Cerebellar cortex (tissue), 1 donor: ENCODE measurements at regions not wholly inside any gene's neighbourhood (a gene's known extent, or its start where the extent isn't known, plus 50 kb on each side); places are given as distances from the start of the nearest gene placed in this dataset.
A peak's percentile ranks its signal among the peaks of the same experiment; 100 is the strongest.
"Not testable (repeated sequence)": the region's sequence is repeated elsewhere in the genome, so short reads cannot be mapped to it uniquely, and the experiment has no call there.

Experiments used
- DNase-seq: peaks from one replicate; pipeline ENCODE4 v3.0.0-alpha.2; 2015; ENCODE audit warnings: low spot score

DNA sequence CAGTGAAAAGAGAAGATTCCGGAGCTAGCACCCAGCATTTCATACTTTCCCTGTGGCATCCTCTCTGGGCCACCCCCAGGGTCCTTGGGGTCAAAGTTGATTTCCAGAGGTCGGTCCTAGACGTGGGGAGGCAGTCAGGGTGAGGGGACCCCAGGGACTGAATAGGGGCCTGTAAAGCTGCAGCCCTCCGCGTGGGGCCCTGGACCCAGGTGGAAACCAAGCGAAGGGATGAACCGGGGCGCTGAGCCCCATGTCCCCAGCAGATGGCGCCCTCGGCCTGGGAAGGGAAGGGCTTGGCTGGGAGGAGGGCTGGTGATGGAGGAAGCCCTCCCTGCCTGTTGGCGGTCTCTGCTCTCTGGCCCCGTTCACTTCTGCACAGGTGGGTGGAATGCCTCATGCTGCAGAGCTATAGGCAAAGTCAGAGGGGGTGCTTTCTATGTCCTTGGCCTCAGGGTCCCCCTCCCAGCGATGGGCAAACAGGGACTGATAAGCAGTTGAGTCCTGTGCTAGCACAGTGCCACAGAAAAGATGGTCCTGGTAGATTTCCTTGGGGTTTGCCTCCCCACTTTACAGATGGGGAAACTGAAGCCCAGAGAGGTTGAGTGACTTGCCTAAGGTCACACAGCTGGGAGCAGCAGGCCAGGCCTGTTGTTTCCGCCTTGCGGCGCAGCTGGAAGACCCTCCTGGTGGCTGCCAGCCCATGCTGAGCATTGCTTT is 163.4 kb upstream of the CIBAR2 start:
- DNase-seq = peak; percentile 88

- DNase-seq = no peak
Observed at GRCh38 chr16:85276258-85276657, 164.0 kb upstream of the CIBAR2 start.

DNA sequence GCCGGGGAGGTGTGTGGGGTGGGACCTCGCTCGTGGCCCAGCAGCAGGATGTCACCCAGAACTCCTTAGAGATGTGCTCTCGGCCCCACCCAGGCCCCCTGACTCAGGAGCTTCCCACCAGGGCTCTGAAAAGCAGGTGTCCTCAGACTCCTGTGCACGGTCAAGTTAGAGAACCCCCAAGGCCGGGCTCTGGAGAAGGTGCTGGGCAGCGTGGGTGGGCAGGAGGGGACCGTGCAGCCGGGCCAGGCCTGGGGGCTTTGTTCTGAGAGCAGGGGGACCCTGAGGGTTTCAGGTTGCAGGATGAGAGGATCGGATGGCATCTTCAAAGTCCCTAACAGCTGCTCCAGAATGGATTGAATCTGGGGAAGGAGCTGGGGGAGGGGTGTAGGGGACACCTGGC is 164.4 kb upstream of the CIBAR2 start:
- no peak for DNase-seq

DNA sequence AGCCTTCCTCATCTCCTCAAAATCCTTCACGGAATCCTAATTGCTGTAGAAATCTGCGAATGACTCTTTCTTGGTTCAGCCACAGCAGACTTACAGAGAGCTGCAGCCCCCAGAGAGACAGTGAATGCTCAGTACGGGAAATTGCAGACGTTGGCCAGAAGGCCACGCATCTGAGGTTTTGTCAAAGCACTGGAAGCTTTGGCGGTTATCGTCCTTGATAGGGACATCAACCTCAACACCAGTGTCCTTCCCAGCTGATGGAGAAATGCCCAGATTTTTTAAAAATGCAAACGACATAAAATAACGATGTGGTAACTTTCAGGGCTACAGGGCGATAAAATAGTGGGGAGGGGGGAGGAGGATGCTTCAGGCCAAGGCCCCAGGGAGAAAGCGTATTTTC is 166.6 kb upstream of the CIBAR2 start:
- no peak for DNase-seq

- no peak for DNase-seq
Observed at GRCh38 chr16:85279402-85279801, 167.1 kb upstream of the CIBAR2 start.

DNA sequence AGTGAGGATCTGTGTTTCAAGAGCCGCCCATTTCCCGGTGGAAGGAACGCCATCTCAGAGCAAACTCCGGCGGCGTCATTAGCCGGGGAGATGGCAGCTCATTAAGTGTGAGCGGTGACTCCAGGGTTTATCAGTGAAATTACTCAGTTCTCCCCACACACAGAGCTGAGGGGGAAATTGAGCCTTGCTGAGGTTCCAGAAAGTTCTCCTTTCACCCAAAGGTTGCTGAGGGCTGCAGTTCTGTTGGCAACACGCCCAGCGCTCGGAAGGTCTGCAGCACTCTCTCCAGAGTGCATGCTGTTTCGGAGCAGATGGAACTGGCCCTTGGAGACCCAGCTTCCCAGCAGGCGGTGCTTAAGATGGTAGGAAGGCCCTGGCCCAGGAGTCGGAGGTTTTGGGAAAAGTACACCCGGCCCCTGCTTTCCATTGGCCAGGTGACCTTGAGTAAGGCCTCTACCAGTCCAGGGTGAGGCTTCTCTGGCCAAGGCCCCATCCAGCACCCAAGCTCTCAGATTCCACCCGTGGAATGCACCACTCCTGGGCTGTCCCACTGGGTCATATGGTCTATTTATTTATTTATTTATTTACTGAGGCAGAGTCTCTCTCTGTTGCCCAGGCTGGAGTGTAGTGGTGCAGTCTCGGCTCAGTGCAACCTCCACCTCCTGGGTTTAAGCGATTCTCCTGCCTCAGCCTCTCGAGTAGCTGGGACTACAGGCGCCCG is 167.7 kb upstream of the CIBAR2 start:
- no peak for DNase-seq

- no peak for DNase-seq
Observed at GRCh38 chr16:85281181-85281580, 168.9 kb upstream of the CIBAR2 start.

- DNase-seq = no peak
Observed at GRCh38 chr16:85282842-85283241, 170.6 kb upstream of the CIBAR2 start.

- no peak for DNase-seq
Observed at GRCh38 chr16:85283305-85284050, 171.2 kb upstream of the CIBAR2 start.

DNA sequence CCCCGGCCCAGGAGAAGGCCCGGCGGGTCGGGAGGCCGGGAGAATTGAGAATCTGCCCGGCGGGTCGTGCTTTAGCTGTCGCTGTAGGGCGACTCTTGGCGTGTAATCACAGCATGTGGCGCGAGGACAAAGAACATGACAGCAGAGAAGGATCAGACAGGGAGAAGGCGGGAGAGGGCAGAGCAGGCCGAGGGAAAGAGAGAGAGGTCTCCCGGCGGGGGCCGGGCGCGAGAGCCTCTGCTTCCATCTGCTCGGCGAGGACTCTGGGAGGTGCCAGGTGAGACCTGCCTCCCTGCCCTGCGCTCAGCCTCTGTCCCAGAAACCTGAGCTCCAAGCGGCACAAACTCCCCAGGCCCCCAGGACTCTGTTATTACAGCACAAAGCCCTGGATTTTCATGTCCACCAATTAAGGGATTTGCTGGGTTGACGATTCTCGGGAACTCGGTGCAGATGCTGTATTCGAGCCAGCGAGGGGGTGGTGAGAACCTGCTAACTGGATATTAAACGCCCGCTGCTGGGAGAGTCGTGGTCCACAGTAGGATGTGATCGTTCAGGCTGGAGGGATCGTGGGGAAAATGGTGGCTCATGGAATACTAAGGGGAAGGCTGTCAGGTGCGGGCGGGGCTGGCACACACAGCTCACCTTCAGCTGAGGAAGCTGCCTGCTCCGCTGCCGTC is 172.0 kb upstream of the CIBAR2 start:
- DNase-seq = peak; percentile 70

- no peak for DNase-seq
Observed at GRCh38 chr16:85285681-85286065, 173.4 kb upstream of the CIBAR2 start.

GRCh38 chr16:85286066-85286831 is 174.0 kb upstream of the CIBAR2 start:
- peak; percentile 31 for DNase-seq

- DNase-seq = peak; percentile 80
Observed at GRCh38 chr16:85286951-85287814, 174.9 kb upstream of the CIBAR2 start.

- DNase-seq = not testable (repeated sequence)
Observed at GRCh38 chr16:85287815-85288109, 175.5 kb upstream of the CIBAR2 start.

GRCh38 chr16:85288341-85288868 is 176.1 kb upstream of the CIBAR2 start:
- no peak for DNase-seq

- no peak for DNase-seq
Observed at GRCh38 chr16:85288869-85289660, 176.8 kb upstream of the CIBAR2 start.

- DNase-seq = no peak
Observed at GRCh38 chr16:85289760-85290625, 177.7 kb upstream of the CIBAR2 start.

DNA sequence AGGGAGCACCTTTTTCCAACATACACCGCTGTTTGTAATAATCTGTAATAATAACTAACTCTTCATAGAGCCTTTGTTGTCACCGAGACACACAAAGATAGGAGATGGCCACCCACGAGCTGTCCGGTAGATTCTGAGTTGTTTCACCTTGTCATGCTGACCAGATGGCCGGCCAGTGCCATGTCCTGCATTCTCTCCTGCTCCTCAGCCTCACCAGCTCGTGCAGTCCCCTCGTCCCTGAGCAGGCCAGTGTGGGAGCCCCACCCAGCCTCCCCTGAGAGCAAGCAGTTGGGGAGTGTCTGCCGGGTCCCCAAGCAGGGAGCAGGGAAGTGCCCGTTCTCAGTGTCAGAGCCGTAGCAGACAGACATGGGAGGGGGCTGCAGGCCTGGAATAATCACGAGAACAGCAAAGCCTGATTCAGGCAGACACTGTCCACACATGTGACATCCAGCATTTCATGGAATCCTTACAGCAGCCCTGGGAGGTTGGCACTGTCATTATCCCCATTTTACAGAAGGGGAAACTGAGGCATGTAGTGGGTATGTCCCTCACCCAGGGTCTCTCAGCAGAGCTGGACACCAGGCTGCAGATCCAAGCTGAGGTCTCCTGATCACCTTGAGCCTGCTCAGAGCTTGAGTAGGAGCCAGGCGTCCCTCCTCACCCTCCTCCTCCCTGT is 178.5 kb upstream of the CIBAR2 start:
- no peak for DNase-seq
